ENCODE measurements at regions not wholly inside any gene's neighbourhood (a gene's known extent, or its start where the extent isn't known, plus 50 kb on each side); places are given as distances from the start of the nearest gene placed in this dataset.

GRCh38 chr2:81940266-81940955 lies 1635.9 kb upstream of the LRRTM1 start:
- no peak for DNase-seq (ENCODE audit: low read depth)

- no peak for DNase-seq (ENCODE audit: low read depth)
Measured at GRCh38 chr2:81937944-81938343, 1633.4 kb upstream of the LRRTM1 start.

- no peak for DNase-seq (ENCODE audit: low read depth)
Measured at GRCh38 chr2:81903534-81903933, 1599.0 kb upstream of the LRRTM1 start.

- no peak for DNase-seq (ENCODE audit: low read depth)
Measured at GRCh38 chr2:81901017-81901416, 1596.5 kb upstream of the LRRTM1 start.

- no peak for DNase-seq (ENCODE audit: low read depth)
Measured at GRCh38 chr2:81895620-81896250, 1591.2 kb upstream of the LRRTM1 start.

- DNase-seq (ENCODE audit: low read depth): peak; percentile 2
Measured at GRCh38 chr2:81894451-81894990, 1590.0 kb upstream of the LRRTM1 start.

GRCh38 chr2:81876624-81877023 lies 1572.1 kb upstream of the LRRTM1 start:
- DNase-seq (ENCODE audit: low read depth): no peak

- DNase-seq (ENCODE audit: low read depth): no peak
Measured at GRCh38 chr2:81872006-81872405, 1567.5 kb upstream of the LRRTM1 start.

GRCh38 chr2:81870119-81870518 lies 1565.6 kb upstream of the LRRTM1 start:
- DNase-seq (ENCODE audit: low read depth): no peak

GRCh38 chr2:81858998-81859397 lies 1554.4 kb upstream of the LRRTM1 start:
- no peak for DNase-seq (ENCODE audit: low read depth)

GRCh38 chr2:81853341-81853740 lies 1548.8 kb upstream of the LRRTM1 start:
- no peak for DNase-seq (ENCODE audit: low read depth)

GRCh38 chr2:81852651-81853050 lies 1548.1 kb upstream of the LRRTM1 start:
- DNase-seq (ENCODE audit: low read depth): no peak

- DNase-seq (ENCODE audit: low read depth): no peak
Measured at GRCh38 chr2:81839780-81840179, 1535.2 kb upstream of the LRRTM1 start.

- no peak for DNase-seq (ENCODE audit: low read depth)
Measured at GRCh38 chr2:81835321-81836000, 1530.9 kb upstream of the LRRTM1 start.

- DNase-seq (ENCODE audit: low read depth): no peak
Measured at GRCh38 chr2:81786811-81787210, 1482.3 kb upstream of the LRRTM1 start.

GRCh38 chr2:81767187-81767912 lies 1462.8 kb upstream of the LRRTM1 start:
- peak; percentile 48 for DNase-seq (ENCODE audit: low read depth)

GRCh38 chr2:81747481-81748070 lies 1443.0 kb upstream of the LRRTM1 start:
- no peak for DNase-seq (ENCODE audit: low read depth)

- peak; percentile 19 for DNase-seq (ENCODE audit: low read depth)
Measured at GRCh38 chr2:81739966-81740365, 1435.4 kb upstream of the LRRTM1 start.

- DNase-seq (ENCODE audit: low read depth): no peak
Measured at GRCh38 chr2:81734981-81735380, 1430.4 kb upstream of the LRRTM1 start.

- DNase-seq (ENCODE audit: low read depth): no peak
Measured at GRCh38 chr2:81714817-81715216, 1410.3 kb upstream of the LRRTM1 start.

GRCh38 chr2:81706856-81707255 lies 1402.3 kb upstream of the LRRTM1 start:
- no peak for DNase-seq (ENCODE audit: low read depth)

GRCh38 chr2:81703831-81704230 lies 1399.3 kb upstream of the LRRTM1 start:
- DNase-seq (ENCODE audit: low read depth): no peak
